ENCODE measurements at regions not wholly inside any gene's neighbourhood (a gene's known extent, or its start where the extent isn't known, plus 50 kb on each side); places are given as distances from the start of the nearest gene placed in this dataset.

GRCh38 chr7:51501620-51502019 is 185.0 kb upstream of the COBL start:
- ATAC-seq (replicated peaks in 1 of 4) (no peak), DNase-seq (no peak)
- ChIA-PET POLR2A (no interaction called here), CTCF (no interaction called here)
- no peaks in the 10 kb centered on the region for H3K36me3 ChIP-seq (ENCODE audit: control insufficient read depth in 2 of 2, extremely low read depth in 1 of 2, insufficient read depth in 1 of 2, low read length in 1 of 2)
- Mint-ChIP-seq H3K36me3 (no peaks in the 10 kb centered on the region), H3K27me3 (no peaks in the 10 kb centered on the region), H3K27ac (no peak overlapping the region), H3K4me1 (no peaks in the 10 kb centered on the region), H3K4me3 (no peak overlapping the region), H3K9me3 (peaks cover 0 to 4% (median 0%) of the 10 kb centered on the region in 3 donors)
- no peaks in the 10 kb centered on the region for H3K4me1 ChIP-seq (ENCODE audit: control insufficient read depth in 1 of 2, extremely low read depth in 1 of 2, insufficient read depth in 2 of 2, low read length in 2 of 2)
- no peaks in the 10 kb centered on the region for H3K9me3 ChIP-seq
- WGBS (ENCODE audit: insufficient coverage) = 100% methylated on average over 1 of the region's 5 CpGs
- no peaks in the 10 kb centered on the region for H3K27me3 ChIP-seq (replicated peaks in 1 of 2; ENCODE audit: control insufficient read depth in 2 of 2, extremely low read depth in 1 of 2, insufficient read depth in 2 of 2, low read length in 1 of 2)
- no peak overlapping the region for H3K27ac ChIP-seq (ENCODE audit: low read length)
- no peak overlapping the region for H3K4me3 ChIP-seq (ENCODE audit: control insufficient read depth in 1 of 2, extremely low read depth in 1 of 2, low read length in 1 of 2)

GRCh38 chr7:51482976-51483375 is 166.4 kb upstream of the COBL start:
- H3K4me3 ChIP-seq (ENCODE audit: control insufficient read depth in 1 of 2, extremely low read depth in 1 of 2, low read length in 1 of 2) = no peak overlapping the region
- no peaks in the 10 kb centered on the region for H3K9me3 ChIP-seq
- H3K9me3 Mint-ChIP-seq = peaks cover 0 to 4% (median 0%) of the 10 kb centered on the region in 3 donors
- no peak for ATAC-seq (replicated peaks in 1 of 4)
- peaks cover 0 to 3% of the 10 kb centered on the region in 2 donors for H3K27me3 Mint-ChIP-seq
- H3K4me1 Mint-ChIP-seq = no peaks in the 10 kb centered on the region
- H3K4me3 Mint-ChIP-seq = no peak overlapping the region
- no peaks in the 10 kb centered on the region for H3K36me3 ChIP-seq (ENCODE audit: control insufficient read depth in 2 of 2, extremely low read depth in 1 of 2, insufficient read depth in 1 of 2, low read length in 1 of 2)
- no peak for DNase-seq
- 82% methylated on average over 2 of the region's 2 CpGs for WGBS (ENCODE audit: insufficient coverage)
- CTCF ChIA-PET = no interaction called here
- H3K27ac Mint-ChIP-seq = no peak overlapping the region
- no peaks in the 10 kb centered on the region for H3K36me3 Mint-ChIP-seq
- no peaks in the 10 kb centered on the region for H3K4me1 ChIP-seq (ENCODE audit: control insufficient read depth in 1 of 2, extremely low read depth in 1 of 2, insufficient read depth in 2 of 2, low read length in 2 of 2)
- POLR2A ChIA-PET = no interaction called here
- no peak overlapping the region for H3K27ac ChIP-seq (ENCODE audit: low read length)
- no peaks in the 10 kb centered on the region for H3K27me3 ChIP-seq (replicated peaks in 1 of 2; ENCODE audit: control insufficient read depth in 2 of 2, extremely low read depth in 1 of 2, insufficient read depth in 2 of 2, low read length in 1 of 2)

- H3K9me3 ChIP-seq = no peaks in the 10 kb centered on the region
- 100% methylated on average over 1 of the region's 3 CpGs for WGBS (ENCODE audit: insufficient coverage)
- ATAC-seq (replicated peaks in 1 of 4) = no peak
- POLR2A ChIA-PET = no interaction called here
- H3K27ac ChIP-seq (ENCODE audit: low read length) = no peak overlapping the region
- DNase-seq = no peak
- H3K4me1 ChIP-seq (ENCODE audit: control insufficient read depth in 1 of 2, extremely low read depth in 1 of 2, insufficient read depth in 2 of 2, low read length in 2 of 2) = no peaks in the 10 kb centered on the region
- no peak overlapping the region for H3K4me3 ChIP-seq (ENCODE audit: control insufficient read depth in 1 of 2, extremely low read depth in 1 of 2, low read length in 1 of 2)
- Mint-ChIP-seq H3K4me3 (no peak overlapping the region), H3K27me3 (peaks cover 0 to 3% of the 10 kb centered on the region in 2 donors), H3K27ac (no peak overlapping the region), H3K9me3 (peaks cover 0 to 4% (median 0%) of the 10 kb centered on the region in 3 donors), H3K4me1 (no peaks in the 10 kb centered on the region), H3K36me3 (no peaks in the 10 kb centered on the region)
- H3K36me3 ChIP-seq (ENCODE audit: control insufficient read depth in 2 of 2, extremely low read depth in 1 of 2, insufficient read depth in 1 of 2, low read length in 1 of 2) = no peaks in the 10 kb centered on the region
- CTCF ChIA-PET = no interaction called here
- H3K27me3 ChIP-seq (replicated peaks in 1 of 2; ENCODE audit: control insufficient read depth in 2 of 2, extremely low read depth in 1 of 2, insufficient read depth in 2 of 2, low read length in 1 of 2) = no peaks in the 10 kb centered on the region
Observed at GRCh38 chr7:51481421-51481820, 164.8 kb upstream of the COBL start.

- peaks cover 0 to 6% of the 10 kb centered on the region in 2 experiments for H3K27me3 ChIP-seq (replicated peaks in 1 of 2; ENCODE audit: control insufficient read depth in 2 of 2, extremely low read depth in 1 of 2, insufficient read depth in 2 of 2, low read length in 1 of 2)
- ChIA-PET CTCF (no interaction called here), POLR2A (no interaction called here)
- peaks cover 0 to 4% (median 0%) of the 10 kb centered on the region in 3 donors for H3K9me3 Mint-ChIP-seq
- H3K27me3 Mint-ChIP-seq = peaks cover 2% of the 10 kb centered on the region in 2 donors
- no peak overlapping the region for H3K27ac Mint-ChIP-seq
- no peak overlapping the region for H3K4me3 Mint-ChIP-seq
- H3K36me3 Mint-ChIP-seq = no peaks in the 10 kb centered on the region
- no peaks in the 10 kb centered on the region for H3K4me1 ChIP-seq (ENCODE audit: control insufficient read depth in 1 of 2, extremely low read depth in 1 of 2, insufficient read depth in 2 of 2, low read length in 2 of 2)
- DNase-seq = no peak
- H3K27ac ChIP-seq (ENCODE audit: low read length) = no peak overlapping the region
- 97% methylated on average over 14 of the region's 17 CpGs for WGBS (ENCODE audit: insufficient coverage)
- ATAC-seq (replicated peaks in 1 of 4) = no peak
- no peaks in the 10 kb centered on the region for H3K4me1 Mint-ChIP-seq
- no peaks in the 10 kb centered on the region for H3K36me3 ChIP-seq (ENCODE audit: control insufficient read depth in 2 of 2, extremely low read depth in 1 of 2, insufficient read depth in 1 of 2, low read length in 1 of 2)
- H3K9me3 ChIP-seq = no peaks in the 10 kb centered on the region
- H3K4me3 ChIP-seq (ENCODE audit: control insufficient read depth in 1 of 2, extremely low read depth in 1 of 2, low read length in 1 of 2) = no peak overlapping the region
Observed at GRCh38 chr7:51477819-51478218, 161.2 kb upstream of the COBL start.

GRCh38 chr7:51477323-51477722 is 160.7 kb upstream of the COBL start:
- Histone ChIP-seq H3K4me3 (ENCODE audit: control insufficient read depth in 1 of 2, extremely low read depth in 1 of 2, low read length in 1 of 2) (no peak overlapping the region), H3K4me1 (ENCODE audit: control insufficient read depth in 1 of 2, extremely low read depth in 1 of 2, insufficient read depth in 2 of 2, low read length in 2 of 2) (no peaks in the 10 kb centered on the region), H3K9me3 (no peaks in the 10 kb centered on the region), H3K27ac (ENCODE audit: low read length) (no peak overlapping the region), H3K36me3 (ENCODE audit: control insufficient read depth in 2 of 2, extremely low read depth in 1 of 2, insufficient read depth in 1 of 2, low read length in 1 of 2) (no peaks in the 10 kb centered on the region), H3K27me3 (replicated peaks in 1 of 2; ENCODE audit: control insufficient read depth in 2 of 2, extremely low read depth in 1 of 2, insufficient read depth in 2 of 2, low read length in 1 of 2) (peaks cover 0 to 6% of the 10 kb centered on the region in 2 experiments)
- ATAC-seq (replicated peaks in 1 of 4) = no peak
- Mint-ChIP-seq H3K9me3 (peaks cover 0 to 4% (median 0%) of the 10 kb centered on the region in 3 donors), H3K27ac (no peak overlapping the region), H3K36me3 (no peaks in the 10 kb centered on the region), H3K4me3 (no peak overlapping the region), H3K4me1 (no peaks in the 10 kb centered on the region), H3K27me3 (peaks cover 5% of the 10 kb centered on the region in 2 donors)
- no peak for DNase-seq
- ChIA-PET POLR2A (no interaction called here), CTCF (no interaction called here)
- WGBS (ENCODE audit: insufficient coverage) = 73% methylated on average over 7 of the region's 8 CpGs

GRCh38 chr7:51476026-51476425 is 159.4 kb upstream of the COBL start:
- Mint-ChIP-seq H3K4me3 (no peak overlapping the region), H3K9me3 (peaks cover 0 to 4% (median 0%) of the 10 kb centered on the region in 3 donors), H3K36me3 (no peaks in the 10 kb centered on the region), H3K27ac (no peak overlapping the region), H3K4me1 (peaks cover 2 to 10% (median 8%) of the 10 kb centered on the region in 3 donors), H3K27me3 (peaks cover 11 to 18% of the 10 kb centered on the region in 2 donors)
- peaks cover 0 to 2% of the 10 kb centered on the region in 2 experiments for H3K4me1 ChIP-seq (ENCODE audit: control insufficient read depth in 1 of 2, extremely low read depth in 1 of 2, insufficient read depth in 2 of 2, low read length in 2 of 2)
- DNase-seq = no peak
- H3K9me3 ChIP-seq = no peaks in the 10 kb centered on the region
- H3K4me3 ChIP-seq (ENCODE audit: control insufficient read depth in 1 of 2, extremely low read depth in 1 of 2, low read length in 1 of 2) = no peak overlapping the region
- H3K36me3 ChIP-seq (ENCODE audit: control insufficient read depth in 2 of 2, extremely low read depth in 1 of 2, insufficient read depth in 1 of 2, low read length in 1 of 2) = no peaks in the 10 kb centered on the region
- POLR2A ChIA-PET = no interaction called here
- H3K27ac ChIP-seq (ENCODE audit: low read length) = no peak overlapping the region
- CTCF ChIA-PET = no interaction called here
- no peak for ATAC-seq (replicated peaks in 1 of 4)
- H3K27me3 ChIP-seq (replicated peaks in 1 of 2; ENCODE audit: control insufficient read depth in 2 of 2, extremely low read depth in 1 of 2, insufficient read depth in 2 of 2, low read length in 1 of 2) = peaks cover 0 to 12% of the 10 kb centered on the region in 2 experiments
- 91% methylated on average over 10 of the region's 13 CpGs for WGBS (ENCODE audit: insufficient coverage)

- no peaks in the 10 kb centered on the region for H3K9me3 Mint-ChIP-seq
- H3K36me3 Mint-ChIP-seq = no peaks in the 10 kb centered on the region
- WGBS (ENCODE audit: insufficient coverage) = 67% methylated on average over 6 of the region's 6 CpGs
- Histone ChIP-seq H3K4me1 (ENCODE audit: control insufficient read depth in 1 of 2, extremely low read depth in 1 of 2, insufficient read depth in 2 of 2, low read length in 2 of 2) (peaks cover 1 to 2% of the 10 kb centered on the region in 2 experiments), H3K36me3 (ENCODE audit: control insufficient read depth in 2 of 2, extremely low read depth in 1 of 2, insufficient read depth in 1 of 2, low read length in 1 of 2) (no peaks in the 10 kb centered on the region), H3K27ac (ENCODE audit: low read length) (no peak overlapping the region), H3K4me3 (ENCODE audit: control insufficient read depth in 1 of 2, extremely low read depth in 1 of 2, low read length in 1 of 2) (no peak overlapping the region), H3K27me3 (replicated peaks in 1 of 2; ENCODE audit: control insufficient read depth in 2 of 2, extremely low read depth in 1 of 2, insufficient read depth in 2 of 2, low read length in 1 of 2) (peaks cover 0 to 12% of the 10 kb centered on the region in 2 experiments), H3K9me3 (no peaks in the 10 kb centered on the region)
- POLR2A ChIA-PET = interaction anchor here in 1 of 2 donors (0.6 kb wide), 1 partner anchor 1742 kb away, joined by 3 read pairs; no protein-coding TSS in a partner anchor
- peaks cover 2 to 15% (median 15%) of the 10 kb centered on the region in 3 donors for H3K4me1 Mint-ChIP-seq
- no peak for ATAC-seq (replicated peaks in 1 of 4)
- CTCF ChIA-PET = no interaction called here
- peaks cover 18 to 26% of the 10 kb centered on the region in 2 donors for H3K27me3 Mint-ChIP-seq
- no peak overlapping the region for H3K27ac Mint-ChIP-seq
- no peak overlapping the region for H3K4me3 Mint-ChIP-seq
- DNase-seq = no peak
Observed at GRCh38 chr7:51472873-51473272, 156.3 kb upstream of the COBL start.
